Neuronal stem cell (in vitro differentiated cells): ENCODE measurements at regions not wholly inside any gene's neighbourhood (a gene's known extent, or its start where the extent isn't known, plus 50 kb on each side); places are given as distances from the start of the nearest gene placed in this dataset.
A peak's percentile ranks its signal among the peaks of the same experiment; 100 is the strongest.
"Not testable (repeated sequence)": the region's sequence is repeated elsewhere in the genome, so short reads cannot be mapped to it uniquely, and the experiment has no call there.

Experiments
- DNase-seq: peaks from one replicate; pipeline ENCODE4 v3.0.0-alpha.2; 2013; ENCODE audit warnings: low spot score
- H2AFZ ChIP-seq: one replicate; pipeline ENCODE4 v1.6.1; 2013; ENCODE audit warnings: mild to moderate bottlenecking, low read length, inconsistent platforms
- H2AK5ac ChIP-seq: 2 replicates; pipeline ENCODE4 v1.6.1; 2013; ENCODE audit warnings: low read depth, mild to moderate bottlenecking, inconsistent platforms, low read length, moderate library complexity, mixed read lengths
- H2BK120ac ChIP-seq: 2 replicates; pipeline ENCODE4 v1.6.1; 2013; ENCODE audit warnings: low read depth, mild to moderate bottlenecking, inconsistent platforms, low read length, moderate library complexity, mixed read lengths
- H2BK12ac ChIP-seq: one replicate; pipeline ENCODE4 v1.6.1; 2013; ENCODE audit warnings: low read length, inconsistent platforms
- H2BK15ac ChIP-seq: 2 replicates; pipeline ENCODE4 v1.6.1; 2013; ENCODE audit warnings: mild to moderate bottlenecking, low read length, inconsistent platforms, mixed read lengths
- H2BK5ac ChIP-seq: one replicate; pipeline ENCODE4 v1.6.1; 2013; ENCODE audit warnings: inconsistent platforms, mild to moderate bottlenecking, low read length, moderate library complexity
- H3K14ac ChIP-seq: one replicate; pipeline ENCODE4 v1.6.1; 2013; ENCODE audit warnings: low read length, inconsistent platforms
- H3K18ac ChIP-seq: 2 replicates; pipeline ENCODE4 v1.6.1; 2013; ENCODE audit warnings: low read length, inconsistent platforms
- H3K23ac ChIP-seq: 2 replicates; pipeline ENCODE4 v1.6.1; 2013; ENCODE audit warnings: low read depth, mild to moderate bottlenecking, mixed read lengths, low read length, inconsistent platforms; ENCODE audit not compliant: poor library complexity
- H3K27ac ChIP-seq: replicated peaks from 3 replicates; pipeline ENCODE4 v1.5.1; 2013; ENCODE audit warnings: low read length, inconsistent platforms
- H3K27me3 ChIP-seq, 3 experiments: 2 replicates each; pipeline ENCODE4 v1.6.1; 2013; ENCODE audit warnings: low read length in 3 of 3, mild to moderate bottlenecking in 2 of 3, inconsistent platforms in 1 of 3, low read depth in 1 of 3, mixed read lengths in 1 of 3, moderate library complexity in 1 of 3; ENCODE audit not compliant: control insufficient read depth in 3 of 3, insufficient read depth in 3 of 3
- H3K36me3 ChIP-seq, 2 donors: replicated peaks in 1 of 2; 2 replicates each; pipeline ENCODE4 v1.6.1; 2013; ENCODE audit warnings: low read length in 2 of 2; ENCODE audit not compliant: control insufficient read depth in 2 of 2, insufficient read depth in 2 of 2
- H3K4ac ChIP-seq: 2 replicates; pipeline ENCODE4 v1.6.1; 2013; ENCODE audit warnings: inconsistent platforms, mild to moderate bottlenecking, low read length, moderate library complexity
- H3K4me1 ChIP-seq, 2 donors: 1 replicate in 1 of 2; 2 replicates in 1 of 2; pipeline ENCODE4 v1.6.1; 2013; ENCODE audit warnings: low read length in 2 of 2, low read depth in 1 of 2; ENCODE audit not compliant: control insufficient read depth in 2 of 2, insufficient read depth in 1 of 2
- H3K4me2 ChIP-seq: one replicate; pipeline ENCODE4 v1.6.1; 2013; ENCODE audit warnings: mild to moderate bottlenecking, low read length, inconsistent platforms; ENCODE audit not compliant: insufficient read depth, poor library complexity, severe bottlenecking
- H3K4me3 ChIP-seq, 2 donors: 2 replicates each; pipeline ENCODE4 v1.5.1; 2013; ENCODE audit warnings: low read length in 2 of 2, mild to moderate bottlenecking in 2 of 2, inconsistent platforms in 1 of 2, moderate library complexity in 1 of 2
- H3K79me1 ChIP-seq: one replicate; pipeline ENCODE4 v1.6.1; 2013; ENCODE audit warnings: low read depth, mild to moderate bottlenecking, inconsistent platforms, low read length, moderate library complexity
- H3K9ac ChIP-seq: one replicate; pipeline ENCODE4 v1.6.1; 2013; ENCODE audit warnings: mild to moderate bottlenecking, low read depth, low read length, inconsistent platforms; ENCODE audit not compliant: poor library complexity
- H3K9me3 ChIP-seq, 2 donors: replicated peaks in 1 of 2; 2 replicates each; pipeline versions ENCODE3 to v1.6.1; 2013; ENCODE audit warnings: low read length in 2 of 2, mild to moderate bottlenecking in 2 of 2, inconsistent platforms in 1 of 2, low read depth in 1 of 2, mixed read lengths in 1 of 2, moderate library complexity in 1 of 2; ENCODE audit not compliant: control insufficient read depth in 2 of 2, insufficient read depth in 1 of 2
- H4K8ac ChIP-seq: one replicate; pipeline ENCODE4 v1.6.1; 2013; ENCODE audit warnings: low read depth, mild to moderate bottlenecking, inconsistent platforms, low read length, moderate library complexity
- H4K91ac ChIP-seq: one replicate; pipeline ENCODE4 v1.6.1; 2013; ENCODE audit warnings: low read length, low read depth, mild to moderate bottlenecking, inconsistent platforms; ENCODE audit not compliant: poor library complexity
- WGBS, 2 donors: extraction: QIAGEN DNeasy Blood & Tissue Kit; methylation state at CpG; one replicate each; pipeline ENCODE4 v1.1.7; 2013; ENCODE audit warnings: missing lambda C conversion rate in 2 of 2, mixed read lengths in 1 of 2; ENCODE audit not compliant: insufficient read length in 2 of 2, insufficient replicate concordance in 1 of 2; ENCODE audit errors: extremely low coverage in 2 of 2; 5-methylcytosine and 5-hydroxymethylcytosine counted together

DNA sequence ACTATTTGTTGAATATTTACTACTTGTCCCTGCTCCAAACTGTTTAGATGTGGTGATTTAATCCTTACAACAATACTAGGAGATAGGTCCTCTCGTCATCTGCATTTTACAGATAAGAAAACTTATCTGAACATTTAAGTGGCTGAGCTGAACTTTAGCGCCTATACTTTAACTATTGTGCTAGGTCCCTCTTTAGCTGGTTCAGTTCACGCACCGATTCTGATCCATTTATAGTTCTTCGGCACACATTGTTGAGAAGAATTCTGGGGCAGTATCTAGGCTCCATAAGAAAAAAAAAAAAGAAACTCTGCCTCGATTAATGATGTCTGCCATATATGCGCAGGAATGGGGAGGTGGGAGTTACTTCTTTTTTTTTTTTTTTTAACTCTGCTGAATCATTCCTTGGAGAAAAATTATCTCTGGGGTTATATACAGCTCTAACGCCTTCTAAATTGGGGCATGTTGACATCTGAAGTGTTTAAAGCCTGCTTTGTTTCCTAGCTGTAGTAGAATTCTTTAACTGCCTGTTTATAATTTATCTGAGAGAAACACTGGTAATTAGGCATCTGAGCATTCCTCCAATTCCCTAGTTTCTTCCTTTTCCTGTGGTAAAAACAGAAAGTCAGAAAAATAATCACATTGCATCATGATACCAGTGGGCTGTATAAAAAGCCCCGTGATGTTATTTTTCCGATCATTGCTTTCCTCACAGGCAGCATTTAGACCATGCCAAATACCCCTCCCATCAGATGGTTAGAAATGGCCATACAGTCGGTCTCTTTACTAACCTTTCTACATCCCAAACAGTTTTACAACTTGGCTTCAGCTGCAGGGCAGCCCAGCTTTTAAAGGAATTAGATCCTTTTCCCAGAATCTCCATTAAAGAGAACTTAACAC lies 98.5 kb upstream of the KDM7A start:
- WGBS, 2 donors: no CpG with 5 or more reads among the region's 11 CpGs
- Histone ChIP-seq H3K4me1 (no peaks in the 10 kb centered on the region), H3K27me3 (no peaks in the 10 kb centered on the region), H3K23ac (no peak overlapping the region), H2BK12ac (no peak overlapping the region), H3K79me1 (no peaks in the 10 kb centered on the region), H2AK5ac (no peak overlapping the region), H2BK15ac (no peak overlapping the region), H3K18ac (no peak overlapping the region), H3K9ac (no peak overlapping the region), H3K14ac (no peak overlapping the region), H2BK5ac (no peak overlapping the region), H3K9me3 (no peaks in the 10 kb centered on the region), H4K8ac (no peak overlapping the region), H3K36me3 (no peaks in the 10 kb centered on the region), H3K4me3 (no peak overlapping the region), H2AFZ (no peak overlapping the region), H2BK120ac (no peak overlapping the region), H3K4ac (no peak overlapping the region), H4K91ac (no peak overlapping the region), H3K27ac (no peak overlapping the region), H3K4me2 (no peak overlapping the region)
- DNase-seq: no peak

DNA sequence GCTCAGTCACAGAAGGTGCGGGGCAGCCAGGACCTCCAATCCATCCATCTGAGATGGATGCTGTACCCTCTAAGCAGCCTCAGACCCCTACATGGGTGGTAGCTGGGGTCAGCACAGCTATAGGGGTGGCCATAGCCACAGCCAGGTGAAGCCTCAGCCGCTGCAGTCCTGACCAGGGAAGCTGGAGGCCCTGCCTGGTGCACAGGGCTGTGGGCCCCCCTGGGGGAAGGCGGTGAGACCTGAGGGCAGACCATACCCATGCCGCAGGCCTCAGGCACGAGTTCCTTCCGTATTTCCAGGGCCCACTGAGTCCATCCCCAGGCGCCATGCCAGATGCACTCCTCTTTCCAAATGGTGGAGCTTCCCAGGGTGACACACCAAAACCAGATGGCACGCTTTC lies 96.6 kb upstream of the KDM7A start:
- peak overlapping the region; percentile 72 for H4K8ac ChIP-seq
- no peak overlapping the region for H3K4ac ChIP-seq
- H2BK5ac ChIP-seq: no peak overlapping the region
- H3K27me3 ChIP-seq: no peaks in the 10 kb centered on the region
- peak overlapping the region; percentile 58 for H2BK12ac ChIP-seq
- H3K4me1 ChIP-seq: no peaks in the 10 kb centered on the region
- H3K14ac ChIP-seq: no peak overlapping the region
- H2AFZ ChIP-seq: no peak overlapping the region
- H3K9me3 ChIP-seq: no peaks in the 10 kb centered on the region
- no peak for DNase-seq
- H2BK120ac ChIP-seq: no peak overlapping the region
- WGBS, 2 donors: no CpG with 5 or more reads among the region's 8 CpGs
- H3K18ac ChIP-seq: peak overlapping the region; percentile 71
- H3K23ac ChIP-seq: peak overlapping the region; percentile 80
- H3K9ac ChIP-seq: no peak overlapping the region
- H3K79me1 ChIP-seq: no peaks in the 10 kb centered on the region
- no peaks in the 10 kb centered on the region for H3K36me3 ChIP-seq
- H2BK15ac ChIP-seq: no peak overlapping the region
- H3K27ac ChIP-seq: no peak overlapping the region
- H2AK5ac ChIP-seq: no peak overlapping the region
- H3K4me3 ChIP-seq: no peak overlapping the region
- no peak overlapping the region for H4K91ac ChIP-seq
- H3K4me2 ChIP-seq: no peak overlapping the region

DNA sequence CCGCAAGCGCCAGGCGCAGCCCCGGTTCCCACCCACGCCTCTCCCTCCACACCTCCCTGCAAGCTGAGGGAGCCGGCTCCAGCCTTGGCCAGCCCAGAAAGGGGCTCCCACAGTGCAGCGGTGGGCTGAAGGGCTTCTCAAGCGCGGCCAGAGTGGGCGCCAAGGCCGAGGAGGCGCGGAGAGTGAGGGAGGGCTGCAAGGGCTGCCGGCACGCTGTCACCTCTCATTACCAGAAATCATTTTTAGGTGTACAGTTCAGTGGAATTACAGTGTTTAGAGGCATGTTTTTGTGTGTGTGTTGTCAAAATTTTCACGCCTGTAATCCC lies 94.8 kb upstream of the KDM7A start:
- H3K23ac ChIP-seq, H2AFZ ChIP-seq, H4K8ac ChIP-seq, H4K91ac ChIP-seq, H3K18ac ChIP-seq, H3K14ac ChIP-seq, H2BK5ac ChIP-seq, DNase-seq, H3K79me1 ChIP-seq, H3K27ac ChIP-seq, H3K27me3 ChIP-seq, H3K36me3 ChIP-seq, H2BK120ac ChIP-seq, H2AK5ac ChIP-seq, H3K9me3 ChIP-seq, H3K4me2 ChIP-seq, H3K4ac ChIP-seq, H2BK12ac ChIP-seq, H3K4me3 ChIP-seq, H3K9ac ChIP-seq, H3K4me1 ChIP-seq, H2BK15ac ChIP-seq: not testable (repeated sequence)
- WGBS, 2 donors: no CpG with 5 or more reads among the region's 16 CpGs

DNA sequence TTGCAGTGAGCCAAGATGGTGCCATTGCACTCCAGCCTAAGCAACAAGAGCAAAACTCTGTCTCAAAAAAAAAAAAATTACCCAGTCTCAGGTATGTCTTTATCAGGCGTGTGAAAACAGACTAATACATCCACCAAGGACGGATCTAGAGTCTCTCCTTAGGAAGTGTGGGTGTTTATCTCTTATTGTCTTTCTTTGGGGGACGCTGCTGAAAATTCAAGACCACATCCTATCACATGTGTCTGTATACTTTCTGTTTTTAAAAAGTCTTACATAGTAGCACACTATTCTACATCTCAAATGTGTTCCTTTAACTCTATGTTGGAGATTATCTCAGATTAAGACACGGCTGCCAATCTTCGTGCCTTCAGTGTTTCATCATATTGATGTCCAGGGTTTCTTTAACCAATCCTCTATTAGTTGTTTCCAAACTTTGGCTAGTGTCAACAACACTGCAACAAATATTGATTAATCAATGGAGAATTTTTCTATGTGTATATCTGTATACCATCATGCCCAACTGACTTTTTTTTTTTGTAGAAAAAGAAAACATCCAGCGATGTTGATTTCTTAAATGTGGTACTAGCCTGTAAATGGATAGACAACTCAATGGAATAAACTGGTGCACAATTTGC lies 92.3 kb upstream of the KDM7A start:
- no peak for DNase-seq

More for the DNA sequence above, 92.3 kb upstream of the KDM7A start:
- H3K36me3 ChIP-seq: no peaks in the 10 kb centered on the region
- H3K9me3 ChIP-seq: peaks cover 0 to 2% of the 10 kb centered on the region in 2 donors
- H3K23ac ChIP-seq: no peak overlapping the region
- WGBS, 2 donors: no CpG with 5 or more reads among the region's 6 CpGs
- no peaks in the 10 kb centered on the region for H3K4me1 ChIP-seq
- no peak overlapping the region for H2AK5ac ChIP-seq
- no peak overlapping the region for H3K18ac ChIP-seq
- H3K4me3 ChIP-seq: no peak overlapping the region
- H3K9ac ChIP-seq: no peak overlapping the region
- no peak overlapping the region for H3K4me2 ChIP-seq
- H4K8ac ChIP-seq: no peak overlapping the region
- no peak overlapping the region for H2AFZ ChIP-seq
- H4K91ac ChIP-seq: no peak overlapping the region
- peaks cover 0 to 9% (median 2%) of the 10 kb centered on the region in 3 experiments for H3K27me3 ChIP-seq
- no peak overlapping the region for H2BK15ac ChIP-seq
- no peak overlapping the region for H3K27ac ChIP-seq
- no peak overlapping the region for H2BK5ac ChIP-seq
- no peaks in the 10 kb centered on the region for H3K79me1 ChIP-seq
- no peak overlapping the region for H3K14ac ChIP-seq
- H3K4ac ChIP-seq: no peak overlapping the region
- H2BK12ac ChIP-seq: no peak overlapping the region
- H2BK120ac ChIP-seq: no peak overlapping the region
